PC-9 (cell line): ENCODE measurements at regions not wholly inside any gene's neighbourhood (a gene's known extent, or its start where the extent isn't known, plus 50 kb on each side); places are given as distances from the start of the nearest gene placed in this dataset.

Source experiments
- BruUV-seq: library from RNA; stranded (reverse); fragments of 400-500 nt; replicated peaks from 2 replicates; lab custom pipeline; 2021; lab: Mats Ljungman, UMichigan
- CTCF ChIA-PET: fragments of 300-600 bp; sonication (Branson Sonifier 250); formaldehyde crosslinking; loops from one replicate; lab custom pipeline; 2022; ENCODE audit warnings: antibody characterized with exemption; lab: Charles Lee
- POLR2A ChIA-PET: fragments of 300-600 bp; sonication (Branson Sonifier 250); formaldehyde crosslinking; loops from one replicate; lab custom pipeline; 2022; ENCODE audit warnings: antibody characterized with exemption; ENCODE audit not compliant: unreplicated experiment; lab: Charles Lee
- DNase-seq, 2 experiments: peaks; one replicate each; pipeline versions ENCODE4 v3.0.0 to v3.0.0-alpha.2; 2015 to 2022; ENCODE audit warnings: mixed read lengths in 1 of 2
- H2AFZ ChIP-seq: fragments of 200-600 bp; sonication (generic); 2 replicates; pipeline ENCODE4 v1.8.1; 2017; ENCODE audit warnings: antibody characterized with exemption
- H3F3A ChIP-seq: fragments of 200-600 bp; sonication (generic); 2 replicates; pipeline ENCODE4 v1.8.1; 2017; ENCODE audit warnings: antibody characterized with exemption, mild to moderate bottlenecking, low read depth; ENCODE audit not compliant: insufficient read depth
- H3K27ac ChIP-seq: fragments of 200-600 bp; sonication (generic); 2 replicates; pipeline ENCODE4 v1.6.1; 2016; ENCODE audit warnings: mixed run types
- H3K27me3 ChIP-seq: fragments of 200-600 bp; sonication (generic); 2 replicates; pipeline ENCODE4 v1.6.1; 2016; ENCODE audit warnings: low read depth, mixed run types; ENCODE audit not compliant: insufficient read depth
- H3K36me3 ChIP-seq: fragments of 200-600 bp; sonication (generic); 2 replicates; pipeline ENCODE4 v1.6.1; 2016; ENCODE audit warnings: low read depth, mixed run types
- H3K4me1 ChIP-seq: fragments of 200-600 bp; sonication (generic); replicated peaks from 2 replicates; pipeline ENCODE4 v1.6.1; 2016; ENCODE audit warnings: mixed run types; ENCODE audit not compliant: insufficient read depth
- H3K4me2 ChIP-seq: fragments of 200-600 bp; sonication (generic); 2 replicates; pipeline ENCODE4 v1.6.1; 2017; ENCODE audit warnings: mixed run types
- H3K4me3 ChIP-seq: fragments of 200-600 bp; sonication (generic); 2 replicates; pipeline ENCODE4 v1.6.1; 2016; ENCODE audit warnings: mixed run types
- H3K79me2 ChIP-seq: fragments of 200-600 bp; sonication (generic); 2 replicates; pipeline ENCODE4 v1.6.1; 2017; ENCODE audit warnings: low read depth, mixed run types
- H3K9me2 ChIP-seq: fragments of 200-600 bp; sonication (generic); 2 replicates; pipeline ENCODE4 v1.8.1; 2017; ENCODE audit warnings: mild to moderate bottlenecking; ENCODE audit not compliant: insufficient read depth
- H3K9me3 ChIP-seq: fragments of 200-600 bp; sonication (generic); 2 replicates; pipeline ENCODE4 v1.8.1; 2016; ENCODE audit warnings: low read depth; ENCODE audit not compliant: insufficient read depth
- H4K20me1 ChIP-seq: fragments of 200-600 bp; sonication (generic); 2 replicates; pipeline ENCODE4 v1.8.1; 2017; ENCODE audit not compliant: insufficient read depth
- CTCF ChIP-seq: fragments of 200-600 bp; sonication (generic); conservative IDR thresholded peaks from 2 replicates; pipeline ENCODE4 v1.6.1; 2017; ENCODE audit warnings: mixed run types, antibody characterized with exemption, mild to moderate bottlenecking, moderate library complexity
- EZH2 ChIP-seq: fragments of 200-600 bp; sonication (generic); IDR thresholded peaks from 2 replicates; pipeline ENCODE4 v1.8.0; 2017; ENCODE audit warnings: antibody characterized with exemption, low read depth
- intact Hi-C: fragments of 100-400 bp; cut with micrococcal nuclease; formaldehyde crosslinking; loops from one replicate; pipeline ENCODE4 v1.10.0; 2022; ENCODE audit not compliant: unreplicated experiment

- Histone ChIP-seq H3K4me3 (no peak overlapping the region), H3K9me3 (no peaks in the 10 kb centered on the region), H3K36me3 (no peaks in the 10 kb centered on the region), H3K4me2 (no peak overlapping the region), H2AFZ (no peak overlapping the region), H3F3A (no peaks in the 10 kb centered on the region), H3K9me2 (no peaks in the 10 kb centered on the region), H3K79me2 (no peaks in the 10 kb centered on the region), H3K27me3 (peaks cover 15% of the 10 kb centered on the region), H3K27ac (no peak overlapping the region), H4K20me1 (no peaks in the 10 kb centered on the region), H3K4me1 (no peaks in the 10 kb centered on the region)
- BruUV-seq, result no TSS peak
- ChIA-PET CTCF (no interaction called here), POLR2A (no interaction called here)
- intact Hi-C loops, result no loop called here
- DNase-seq, result no peak
- no peak for TF ChIP-seq CTCF
- no peak for TF ChIP-seq EZH2
Observed at GRCh38 chr16:76787394-76787793, 403.6 kb upstream of the MON1B start.

DNA sequence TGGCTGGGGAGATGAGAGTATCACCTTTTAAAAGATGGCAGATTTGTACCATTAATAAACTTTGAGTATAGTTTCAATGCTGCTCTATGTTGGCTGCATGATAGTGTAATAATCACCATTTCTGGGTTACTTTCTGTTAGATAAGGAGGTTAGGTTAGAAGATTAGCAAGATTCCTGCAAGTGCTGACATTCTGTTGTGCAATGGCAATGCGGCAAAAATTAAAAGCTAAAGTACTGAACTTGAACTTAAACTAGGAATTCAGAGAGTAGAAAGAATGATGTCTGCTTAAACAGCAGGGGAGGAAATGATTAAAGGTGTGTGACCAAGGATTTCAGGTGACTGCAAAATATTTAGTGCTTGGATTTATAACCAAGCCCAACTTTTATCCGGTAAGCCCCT lies 399.8 kb upstream of the MON1B start:
- Histone ChIP-seq H3K27me3 (peaks cover 51% of the 10 kb centered on the region), H3K79me2 (no peaks in the 10 kb centered on the region), H3K27ac (no peak overlapping the region), H3K4me3 (no peak overlapping the region), H3K9me3 (no peaks in the 10 kb centered on the region), H3K4me1 (no peaks in the 10 kb centered on the region), H2AFZ (no peak overlapping the region), H3F3A (no peaks in the 10 kb centered on the region), H4K20me1 (no peaks in the 10 kb centered on the region), H3K4me2 (no peak overlapping the region), H3K36me3 (no peaks in the 10 kb centered on the region), H3K9me2 (no peaks in the 10 kb centered on the region)
- intact Hi-C loops, result no loop called here
- ChIA-PET CTCF (no interaction called here), POLR2A (no interaction called here)
- no peak for TF ChIP-seq CTCF
- TF ChIP-seq EZH2, result no peak
- DNase-seq, result no peak
- BruUV-seq, result no TSS peak

DNA sequence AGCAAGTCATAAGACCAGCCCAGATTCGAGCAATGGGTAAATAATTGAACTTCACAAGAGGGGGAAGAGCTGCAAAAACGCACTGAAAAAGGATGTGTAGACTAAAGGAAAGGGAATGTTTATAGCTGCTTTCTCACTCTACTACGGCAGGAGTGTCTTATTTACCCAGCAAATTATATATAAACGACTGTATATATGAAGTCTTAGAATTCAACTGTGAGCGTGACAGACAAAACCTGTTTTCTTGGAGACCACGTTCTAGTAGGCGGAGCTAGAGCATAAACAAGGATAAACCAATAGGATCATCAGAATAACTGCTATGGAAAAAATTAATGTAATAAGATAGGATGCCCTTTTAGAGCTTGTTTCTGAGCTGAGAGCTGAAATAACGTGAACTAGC lies 394.6 kb upstream of the MON1B start:
- intact Hi-C loops, result no loop called here
- Histone ChIP-seq H3K4me2 (no peak overlapping the region), H4K20me1 (no peaks in the 10 kb centered on the region), H3K27me3 (peaks cover 83% of the 10 kb centered on the region), H3K9me3 (no peaks in the 10 kb centered on the region), H3K27ac (no peak overlapping the region), H3K79me2 (no peaks in the 10 kb centered on the region), H3F3A (no peaks in the 10 kb centered on the region), H3K36me3 (no peaks in the 10 kb centered on the region), H2AFZ (no peak overlapping the region), H3K9me2 (no peaks in the 10 kb centered on the region), H3K4me3 (no peak overlapping the region), H3K4me1 (no peaks in the 10 kb centered on the region)
- TF ChIP-seq CTCF (no peak), EZH2 (no peak)
- BruUV-seq, result no TSS peak
- no peak for DNase-seq
- CTCF ChIA-PET, result no interaction called here
- POLR2A ChIA-PET, result no interaction called here
